ENCODE measurements at regions not wholly inside any gene's neighbourhood (a gene's known extent, or its start where the extent isn't known, plus 50 kb on each side); places are given as distances from the start of the nearest gene placed in this dataset.
A peak's percentile ranks its signal among the peaks of the same experiment; 100 is the strongest.
"Not testable (repeated sequence)": the region's sequence is repeated elsewhere in the genome, so short reads cannot be mapped to it uniquely, and the experiment has no call there.

DNA sequence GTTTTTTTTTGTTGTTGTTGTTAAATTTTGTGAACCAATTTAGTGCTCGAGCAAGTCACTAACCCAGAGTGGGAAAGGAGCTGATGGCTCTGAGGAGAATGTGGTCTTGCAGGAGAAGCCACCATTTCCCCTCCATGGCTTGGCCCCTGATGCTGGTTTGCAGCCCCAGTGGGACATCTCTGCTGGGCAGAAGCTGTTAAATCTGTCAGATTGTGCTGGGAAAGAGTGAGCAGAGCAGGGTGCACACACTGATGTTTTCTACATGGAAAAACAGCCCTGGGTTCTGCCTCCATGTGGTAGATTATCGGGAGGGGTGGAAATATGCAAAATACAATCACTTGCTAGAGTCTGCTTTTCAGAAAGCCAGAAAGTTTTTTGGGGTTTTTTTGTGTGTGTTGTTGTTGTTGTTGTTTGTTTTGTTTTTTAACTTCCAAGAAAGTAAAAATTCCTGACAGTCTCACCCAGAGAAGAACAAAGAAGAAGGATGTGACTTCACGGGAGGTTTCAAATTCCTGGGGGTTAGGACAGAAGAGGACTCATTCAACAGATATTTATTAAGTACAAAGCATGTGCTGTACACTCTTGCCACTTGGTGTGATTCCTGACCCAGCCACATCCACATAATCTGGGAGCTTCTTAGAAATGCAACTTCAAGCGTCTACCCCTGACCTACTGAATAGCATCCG, 133.7 kb downstream of the FOXB1 start:
- H3K36me3 Mint-ChIP-seq (ENCODE audit: low read depth): no peaks in the 10 kb centered on the region
- no peaks in the 10 kb centered on the region for H3K9me3 Mint-ChIP-seq
- H3K27ac Mint-ChIP-seq: no peak overlapping the region
- ATAC-seq (replicated peaks): no peak
- H3K27me3 Mint-ChIP-seq: peaks cover 20% of the 10 kb centered on the region
- no peaks in the 10 kb centered on the region for H3K4me1 Mint-ChIP-seq
- no peak overlapping the region for H3K4me3 Mint-ChIP-seq

DNA sequence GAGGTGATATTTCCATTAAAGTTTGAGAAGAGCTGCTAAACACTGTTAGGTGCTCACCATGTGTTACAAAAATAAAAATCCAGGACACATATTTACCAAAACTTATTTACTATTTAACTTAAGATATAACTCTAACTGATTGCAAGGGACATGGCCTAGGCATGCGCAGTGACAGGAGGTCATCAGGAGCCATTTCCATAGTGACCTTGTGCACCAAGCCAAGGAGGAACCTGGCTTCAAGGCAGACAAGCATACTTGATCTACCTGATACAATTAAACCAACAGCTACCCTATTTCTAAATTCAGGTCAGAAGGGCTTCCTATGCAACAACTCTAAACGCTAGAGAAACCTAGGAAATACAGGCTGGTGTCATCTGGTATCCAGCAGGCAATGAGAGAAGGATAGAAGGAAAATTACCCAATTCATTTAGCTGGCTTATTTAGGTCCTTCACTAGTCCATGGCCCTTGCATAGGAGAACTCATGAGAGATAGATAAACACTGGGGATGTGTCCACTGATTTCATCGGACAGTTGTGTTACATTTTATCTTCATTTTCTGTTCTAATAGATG, 134.4 kb downstream of the FOXB1 start:
- H3K9me3 Mint-ChIP-seq: no peaks in the 10 kb centered on the region
- peaks cover 20% of the 10 kb centered on the region for H3K27me3 Mint-ChIP-seq
- ATAC-seq (replicated peaks): no peak
- no peak overlapping the region for H3K4me3 Mint-ChIP-seq
- no peak overlapping the region for H3K27ac Mint-ChIP-seq
- no peaks in the 10 kb centered on the region for H3K36me3 Mint-ChIP-seq (ENCODE audit: low read depth)
- no peaks in the 10 kb centered on the region for H3K4me1 Mint-ChIP-seq

GRCh38 chr15:60152386-60152785, 148.3 kb downstream of the FOXB1 start:
- no peak for ATAC-seq (replicated peaks)
- Mint-ChIP-seq H3K36me3 (ENCODE audit: low read depth) (no peaks in the 10 kb centered on the region), H3K4me1 (peaks cover 10% of the 10 kb centered on the region), H3K27ac (no peak overlapping the region), H3K27me3 (peaks cover 39% of the 10 kb centered on the region), H3K9me3 (no peaks in the 10 kb centered on the region), H3K4me3 (no peak overlapping the region)

- H3K27ac Mint-ChIP-seq: peak overlapping the region; percentile 44
- H3K27me3 Mint-ChIP-seq: peaks cover 34% of the 10 kb centered on the region
- H3K4me1 Mint-ChIP-seq: peaks cover 10% of the 10 kb centered on the region
- no peaks in the 10 kb centered on the region for H3K36me3 Mint-ChIP-seq (ENCODE audit: low read depth)
- peak; percentile 38 for ATAC-seq (replicated peaks)
- no peaks in the 10 kb centered on the region for H3K9me3 Mint-ChIP-seq
- peak overlapping the region; percentile 51 for H3K4me3 Mint-ChIP-seq
Measured at GRCh38 chr15:60154764-60155325, 150.7 kb downstream of the FOXB1 start.

- peaks cover 30% of the 10 kb centered on the region for H3K27me3 Mint-ChIP-seq
- peak; percentile 80 for ATAC-seq (replicated peaks)
- H3K36me3 Mint-ChIP-seq (ENCODE audit: low read depth): no peaks in the 10 kb centered on the region
- H3K4me1 Mint-ChIP-seq: peaks cover 10% of the 10 kb centered on the region
- H3K9me3 Mint-ChIP-seq: no peaks in the 10 kb centered on the region
- peak overlapping the region; percentile 44 for H3K27ac Mint-ChIP-seq
- peak overlapping the region; percentile 51 for H3K4me3 Mint-ChIP-seq
Measured at GRCh38 chr15:60155661-60156060, 151.6 kb downstream of the FOXB1 start.

DNA sequence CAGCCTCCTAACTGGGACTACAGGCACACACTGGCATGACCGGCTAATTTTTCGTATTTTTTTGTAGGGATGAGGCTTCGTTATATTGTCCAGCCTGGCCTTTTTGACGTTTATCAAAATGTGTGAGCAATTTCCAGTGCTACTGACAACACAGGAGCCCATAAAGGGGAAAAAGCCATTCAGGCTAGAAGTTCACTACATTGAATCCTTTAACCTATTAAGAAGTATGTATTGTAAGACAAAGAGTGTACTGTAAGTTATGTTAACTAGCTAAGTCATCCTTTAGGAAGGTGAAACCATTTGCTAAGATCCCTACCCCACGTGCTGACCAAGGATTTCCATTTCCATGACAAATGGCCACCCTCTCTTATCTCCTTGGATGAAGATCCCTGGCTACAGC, 156.8 kb downstream of the FOXB1 start:
- Mint-ChIP-seq H3K9me3 (no peaks in the 10 kb centered on the region), H3K27me3 (peaks cover 23% of the 10 kb centered on the region), H3K36me3 (ENCODE audit: low read depth) (no peaks in the 10 kb centered on the region), H3K27ac (no peak overlapping the region), H3K4me3 (no peak overlapping the region), H3K4me1 (peaks cover under 1% of the 10 kb centered on the region)
- no peak for ATAC-seq (replicated peaks)

GRCh38 chr15:60161704-60162103, 157.6 kb downstream of the FOXB1 start:
- peaks cover 23% of the 10 kb centered on the region for H3K27me3 Mint-ChIP-seq
- H3K4me1 Mint-ChIP-seq: no peaks in the 10 kb centered on the region
- no peak for ATAC-seq (replicated peaks)
- no peak overlapping the region for H3K4me3 Mint-ChIP-seq
- no peak overlapping the region for H3K27ac Mint-ChIP-seq
- no peaks in the 10 kb centered on the region for H3K9me3 Mint-ChIP-seq
- H3K36me3 Mint-ChIP-seq (ENCODE audit: low read depth): no peaks in the 10 kb centered on the region

DNA sequence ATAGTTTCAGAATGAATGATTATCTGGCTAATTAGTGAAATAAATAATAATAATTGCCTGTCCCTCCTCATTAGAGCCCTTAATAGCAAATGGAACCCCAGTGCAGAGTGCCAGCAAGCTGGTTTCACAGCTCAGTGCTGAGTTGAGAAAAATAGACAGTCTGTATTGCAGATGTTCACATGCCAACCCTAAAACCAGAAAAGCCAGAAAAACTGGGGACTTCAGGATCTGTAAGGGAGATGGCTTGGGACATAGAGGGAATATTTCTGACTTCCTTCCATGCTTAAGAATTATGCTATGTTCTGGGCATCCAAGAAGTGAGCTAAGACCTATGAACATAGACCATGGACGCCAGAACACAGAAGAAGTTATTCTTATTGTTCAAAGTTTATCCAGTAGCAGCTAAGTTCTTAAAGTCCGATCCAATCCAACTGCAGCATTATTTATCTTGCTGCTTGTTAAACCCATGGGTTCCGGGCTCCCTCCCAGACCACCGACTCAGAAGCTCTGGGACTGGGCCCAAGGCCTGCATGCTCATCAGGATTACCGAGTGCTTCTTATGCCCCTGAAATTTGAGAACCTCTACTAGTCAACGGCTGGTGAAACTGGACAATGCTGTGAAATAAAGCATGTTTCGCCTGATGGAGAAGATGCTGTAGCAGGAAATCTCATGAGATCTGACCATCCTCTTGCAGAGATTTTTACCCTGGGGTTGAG, 158.3 kb downstream of the FOXB1 start:
- Mint-ChIP-seq H3K4me1 (no peaks in the 10 kb centered on the region), H3K9me3 (no peaks in the 10 kb centered on the region), H3K27ac (no peak overlapping the region), H3K4me3 (no peak overlapping the region), H3K27me3 (peaks cover 23% of the 10 kb centered on the region), H3K36me3 (ENCODE audit: low read depth) (no peaks in the 10 kb centered on the region)
- ATAC-seq (replicated peaks): no peak

- Mint-ChIP-seq H3K36me3 (ENCODE audit: low read depth) (no peaks in the 10 kb centered on the region), H3K4me3 (no peak overlapping the region), H3K27me3 (peaks cover 23% of the 10 kb centered on the region), H3K9me3 (no peaks in the 10 kb centered on the region), H3K4me1 (no peaks in the 10 kb centered on the region), H3K27ac (no peak overlapping the region)
- no peak for ATAC-seq (replicated peaks)
Measured at GRCh38 chr15:60162968-60163355, 158.9 kb downstream of the FOXB1 start.

GRCh38 chr15:60165111-60165510, 161.0 kb downstream of the FOXB1 start:
- H3K27me3 Mint-ChIP-seq: peaks cover 15% of the 10 kb centered on the region
- ATAC-seq (replicated peaks): no peak
- no peaks in the 10 kb centered on the region for H3K9me3 Mint-ChIP-seq
- no peaks in the 10 kb centered on the region for H3K36me3 Mint-ChIP-seq (ENCODE audit: low read depth)
- no peak overlapping the region for H3K27ac Mint-ChIP-seq
- no peak overlapping the region for H3K4me3 Mint-ChIP-seq
- no peaks in the 10 kb centered on the region for H3K4me1 Mint-ChIP-seq

- H3K9me3 Mint-ChIP-seq: no peaks in the 10 kb centered on the region
- ATAC-seq (replicated peaks): no peak
- no peak overlapping the region for H3K27ac Mint-ChIP-seq
- H3K4me3 Mint-ChIP-seq: no peak overlapping the region
- no peaks in the 10 kb centered on the region for H3K36me3 Mint-ChIP-seq (ENCODE audit: low read depth)
- H3K27me3 Mint-ChIP-seq: peaks cover 5% of the 10 kb centered on the region
- H3K4me1 Mint-ChIP-seq: no peaks in the 10 kb centered on the region
Measured at GRCh38 chr15:60172143-60172542, 168.0 kb downstream of the FOXB1 start.

DNA sequence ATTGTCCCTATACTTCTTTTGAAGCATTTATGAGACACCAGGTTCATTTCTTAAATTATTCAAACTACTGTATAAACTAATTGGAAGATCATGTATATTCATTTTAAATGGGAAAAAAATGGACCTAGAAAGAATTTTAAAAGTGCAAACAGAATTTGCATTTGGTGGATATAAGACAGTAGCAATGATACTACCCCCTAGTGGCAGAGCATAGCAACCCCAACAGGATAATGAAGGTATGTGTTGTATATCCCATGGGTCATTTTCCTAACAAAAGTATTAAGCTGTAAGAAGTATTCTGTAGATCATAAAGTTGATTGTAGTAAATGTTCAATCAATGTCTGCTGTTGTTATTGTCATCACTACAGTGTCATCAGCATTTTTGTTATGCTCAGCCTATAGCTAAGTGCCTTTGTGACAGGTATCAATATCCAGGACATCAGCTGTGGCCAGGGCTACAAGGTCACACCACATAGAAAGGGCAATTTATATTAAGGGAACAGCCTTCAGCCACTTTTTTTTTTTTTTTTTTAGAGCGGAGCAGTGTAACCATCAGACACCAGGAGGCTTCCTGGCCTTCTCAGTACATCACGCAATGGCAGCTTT, 175.8 kb downstream of the FOXB1 start:
- Mint-ChIP-seq H3K36me3 (ENCODE audit: low read depth) (no peaks in the 10 kb centered on the region), H3K27me3 (peaks cover 25% of the 10 kb centered on the region), H3K9me3 (no peaks in the 10 kb centered on the region), H3K4me1 (no peaks in the 10 kb centered on the region), H3K4me3 (no peak overlapping the region), H3K27ac (no peak overlapping the region)
- ATAC-seq (replicated peaks): peak; percentile 51

DNA sequence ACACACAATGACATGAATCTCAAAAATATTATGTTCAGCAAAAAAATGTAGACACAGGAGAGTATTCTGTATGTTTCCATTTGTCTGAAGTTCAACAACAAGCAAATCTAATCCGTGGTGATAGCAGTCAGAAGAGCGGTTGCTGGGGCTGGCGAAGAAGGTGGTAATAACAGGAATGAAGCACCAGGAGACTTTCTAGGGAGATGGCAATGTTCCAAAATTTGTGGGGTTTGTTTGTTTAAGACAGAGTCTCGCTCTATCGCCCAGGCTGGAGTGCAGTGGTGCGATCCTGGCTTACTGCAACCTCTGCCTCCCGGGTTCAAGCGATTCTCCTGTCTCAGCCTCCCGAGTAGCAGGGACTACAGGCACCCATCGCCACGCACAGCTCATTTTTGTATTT, 177.8 kb downstream of the FOXB1 start:
- H3K4me1 Mint-ChIP-seq; ATAC-seq (replicated peaks); H3K9me3 Mint-ChIP-seq; H3K4me3 Mint-ChIP-seq; H3K36me3 Mint-ChIP-seq (ENCODE audit: low read depth); H3K27ac Mint-ChIP-seq: not testable (repeated sequence)
- peaks cover 26% of the 10 kb centered on the region for H3K27me3 Mint-ChIP-seq

GRCh38 chr15:60183366-60183765, 179.3 kb downstream of the FOXB1 start:
- Mint-ChIP-seq H3K4me3 (no peak overlapping the region), H3K36me3 (ENCODE audit: low read depth) (no peaks in the 10 kb centered on the region), H3K4me1 (no peaks in the 10 kb centered on the region), H3K9me3 (no peaks in the 10 kb centered on the region), H3K27ac (no peak overlapping the region), H3K27me3 (peaks cover 30% of the 10 kb centered on the region)
- no peak for ATAC-seq (replicated peaks)
